MM.1S (cell line): ENCODE measurements at regions not wholly inside any gene's neighbourhood (a gene's known extent, or its start where the extent isn't known, plus 50 kb on each side); places are given as distances from the start of the nearest gene placed in this dataset.

ENCODE experiments used
- EZH2 ChIP-seq: fragments of 300-600 bp; sonication (generic); optimal IDR thresholded peaks from 2 replicates; pipeline ENCODE3; 2017; ENCODE audit warnings: low read depth, mild to moderate bottlenecking, antibody characterized with exemption, low read length, mixed read lengths
- EZH2phosphoT487 ChIP-seq: fragments of 300-600 bp; sonication (generic); IDR thresholded peaks from 2 replicates; pipeline ENCODE4 v1.6.1; 2018; ENCODE audit warnings: antibody characterized with exemption, low read length
- TF ChIP-seq, protein P1 (sequence below): fragments of 300-600 bp; sonication (generic); IDR thresholded peaks from 2 replicates; pipeline ENCODE4 v1.5.1; 2016; ENCODE audit warnings: antibody characterized with exemption, low read length, mixed read lengths

DNA sequence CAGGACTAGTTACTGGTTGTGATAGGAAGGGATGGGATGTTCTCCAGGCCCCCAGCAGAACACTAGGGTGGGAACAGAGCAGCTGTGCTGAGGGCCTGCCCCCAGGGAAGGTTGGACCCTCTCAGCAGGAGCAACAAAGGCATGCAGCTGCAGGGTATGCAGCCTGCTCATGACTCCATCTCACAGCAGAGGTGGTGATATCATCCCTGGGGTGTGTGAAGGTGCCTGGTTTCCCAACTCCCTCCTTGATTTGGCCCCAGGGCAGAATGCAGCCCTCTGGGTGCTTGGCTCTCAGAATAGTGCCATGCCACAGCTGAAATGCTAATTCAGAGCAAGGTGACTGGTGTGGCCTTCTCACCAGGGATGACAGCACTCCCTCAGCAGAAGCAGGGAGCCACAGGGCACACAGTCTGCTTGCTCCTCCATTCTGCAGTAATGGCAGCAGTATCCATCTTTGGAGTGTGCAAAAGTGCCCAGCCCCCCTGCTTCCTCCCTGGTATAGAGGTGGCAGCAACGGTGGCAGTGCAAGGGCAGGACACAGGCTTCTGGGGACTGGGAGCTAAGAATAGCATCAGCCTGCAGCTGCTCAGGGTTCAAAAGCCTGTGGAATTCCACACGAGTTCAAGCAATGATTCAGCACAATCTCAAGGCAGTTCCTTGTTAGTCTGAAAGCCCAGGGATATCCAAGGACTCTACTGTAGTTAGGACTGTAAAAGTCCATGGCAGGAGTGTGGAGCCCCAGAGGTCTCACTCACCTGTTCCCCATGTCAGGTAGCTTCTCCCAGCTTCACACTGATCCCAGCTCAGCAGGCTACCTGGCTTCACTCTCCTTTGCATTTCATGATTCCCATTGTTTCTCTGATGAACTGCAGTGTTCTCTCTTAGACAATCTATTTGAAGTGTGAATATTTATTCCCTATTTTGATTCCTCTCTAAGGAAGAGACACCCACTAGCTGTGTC lies 298.1 kb upstream of the FOXG1 start:
- TF ChIP-seq, protein P1, sequence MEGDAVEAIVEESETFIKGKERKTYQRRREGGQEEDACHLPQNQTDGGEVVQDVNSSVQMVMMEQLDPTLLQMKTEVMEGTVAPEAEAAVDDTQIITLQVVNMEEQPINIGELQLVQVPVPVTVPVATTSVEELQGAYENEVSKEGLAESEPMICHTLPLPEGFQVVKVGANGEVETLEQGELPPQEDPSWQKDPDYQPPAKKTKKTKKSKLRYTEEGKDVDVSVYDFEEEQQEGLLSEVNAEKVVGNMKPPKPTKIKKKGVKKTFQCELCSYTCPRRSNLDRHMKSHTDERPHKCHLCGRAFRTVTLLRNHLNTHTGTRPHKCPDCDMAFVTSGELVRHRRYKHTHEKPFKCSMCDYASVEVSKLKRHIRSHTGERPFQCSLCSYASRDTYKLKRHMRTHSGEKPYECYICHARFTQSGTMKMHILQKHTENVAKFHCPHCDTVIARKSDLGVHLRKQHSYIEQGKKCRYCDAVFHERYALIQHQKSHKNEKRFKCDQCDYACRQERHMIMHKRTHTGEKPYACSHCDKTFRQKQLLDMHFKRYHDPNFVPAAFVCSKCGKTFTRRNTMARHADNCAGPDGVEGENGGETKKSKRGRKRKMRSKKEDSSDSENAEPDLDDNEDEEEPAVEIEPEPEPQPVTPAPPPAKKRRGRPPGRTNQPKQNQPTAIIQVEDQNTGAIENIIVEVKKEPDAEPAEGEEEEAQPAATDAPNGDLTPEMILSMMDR: no peak
- TF ChIP-seq EZH2phosphoT487: no peak
- TF ChIP-seq EZH2: no peak
